B cell (primary cell): ENCODE measurements at regions not wholly inside any gene's neighbourhood (a gene's known extent, or its start where the extent isn't known, plus 50 kb on each side); places are given as distances from the start of the nearest gene placed in this dataset.

Source experiments
- EZH2 ChIP-seq: IDR thresholded peaks from 2 replicates; pipeline ENCODE4 v1.6.1; 2012; ENCODE audit warnings: borderline replicate concordance, low read depth, mild to moderate bottlenecking, moderate library complexity, low read length; ENCODE audit not compliant: insufficient read depth, poor library complexity, severe bottlenecking
- TF ChIP-seq, protein P1 (sequence below): fragments of 200-600 bp; IDR thresholded peaks from one replicate; pipeline ENCODE4 v1.8.0; 2022; ENCODE audit warnings: antibody characterized with exemption, mild to moderate bottlenecking

DNA sequence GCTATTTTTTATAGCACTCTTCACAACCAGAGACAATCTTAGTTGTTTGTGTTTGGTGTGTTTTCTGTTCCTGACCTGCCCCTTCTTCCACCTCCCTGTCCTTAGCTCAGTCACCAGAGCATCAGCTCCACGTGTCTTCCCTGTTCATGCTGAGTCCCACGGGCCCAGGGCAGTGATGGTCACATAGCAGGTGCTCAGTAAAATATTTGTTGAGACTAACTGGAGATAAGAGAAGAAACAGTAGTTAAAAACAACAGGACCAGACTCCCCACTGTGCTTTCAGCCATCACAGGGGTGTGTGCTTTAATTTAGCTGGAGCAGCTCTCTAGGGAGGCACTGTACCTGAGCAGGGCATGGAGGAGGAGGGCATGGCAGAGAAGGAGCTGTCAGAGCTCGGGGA lies 307.3 kb upstream of the ZNF32 start:
- no peak for TF ChIP-seq EZH2
- TF ChIP-seq, protein P1, sequence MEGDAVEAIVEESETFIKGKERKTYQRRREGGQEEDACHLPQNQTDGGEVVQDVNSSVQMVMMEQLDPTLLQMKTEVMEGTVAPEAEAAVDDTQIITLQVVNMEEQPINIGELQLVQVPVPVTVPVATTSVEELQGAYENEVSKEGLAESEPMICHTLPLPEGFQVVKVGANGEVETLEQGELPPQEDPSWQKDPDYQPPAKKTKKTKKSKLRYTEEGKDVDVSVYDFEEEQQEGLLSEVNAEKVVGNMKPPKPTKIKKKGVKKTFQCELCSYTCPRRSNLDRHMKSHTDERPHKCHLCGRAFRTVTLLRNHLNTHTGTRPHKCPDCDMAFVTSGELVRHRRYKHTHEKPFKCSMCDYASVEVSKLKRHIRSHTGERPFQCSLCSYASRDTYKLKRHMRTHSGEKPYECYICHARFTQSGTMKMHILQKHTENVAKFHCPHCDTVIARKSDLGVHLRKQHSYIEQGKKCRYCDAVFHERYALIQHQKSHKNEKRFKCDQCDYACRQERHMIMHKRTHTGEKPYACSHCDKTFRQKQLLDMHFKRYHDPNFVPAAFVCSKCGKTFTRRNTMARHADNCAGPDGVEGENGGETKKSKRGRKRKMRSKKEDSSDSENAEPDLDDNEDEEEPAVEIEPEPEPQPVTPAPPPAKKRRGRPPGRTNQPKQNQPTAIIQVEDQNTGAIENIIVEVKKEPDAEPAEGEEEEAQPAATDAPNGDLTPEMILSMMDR, result no peak
